Astrocyte (in vitro differentiated cells and primary cell): ENCODE measurements at regions not wholly inside any gene's neighbourhood (a gene's known extent, or its start where the extent isn't known, plus 50 kb on each side); places are given as distances from the start of the nearest gene placed in this dataset.

ENCODE experiments used
- DNase-seq: peaks from one replicate; pipeline ENCODE4 v3.0.0-alpha.2; 2010; ENCODE audit warnings: low read depth
- FAIRE-seq: peaks from 2 replicates; lab custom pipeline; 2011; peaks lifted over from hg19 to GRCh38; lab: Jason Lieb, UNC
- H2AFZ ChIP-seq: 2 replicates; pipeline ENCODE4 v1.6.0; 2012; ENCODE audit warnings: low read depth, low read length, inconsistent platforms
- H3K27ac ChIP-seq: 2 replicates; pipeline ENCODE4 v1.5.1; 2011; ENCODE audit warnings: low read depth, low read length, inconsistent platforms
- H3K27me3 ChIP-seq: 2 replicates; pipeline ENCODE4 v1.6.0; 2011; ENCODE audit warnings: low read length, inconsistent platforms; ENCODE audit not compliant: insufficient read depth
- H3K36me3 ChIP-seq: 2 replicates; pipeline ENCODE4 v1.5.1; 2011; ENCODE audit warnings: low read length, inconsistent platforms; ENCODE audit not compliant: insufficient read depth
- H3K4me1 ChIP-seq: 2 replicates; pipeline ENCODE4 v1.5.1; 2011; ENCODE audit warnings: low read length, inconsistent platforms; ENCODE audit not compliant: insufficient read depth
- H3K4me2 ChIP-seq: 2 replicates; pipeline ENCODE4 v1.6.0; 2012; ENCODE audit warnings: low read length, inconsistent platforms
- H3K4me3 ChIP-seq: 2 replicates; pipeline ENCODE4 v1.5.1; 2011; ENCODE audit warnings: low read depth, mild to moderate bottlenecking, low read length, inconsistent platforms; ENCODE audit not compliant: insufficient read depth
- H3K79me2 ChIP-seq: 2 replicates; pipeline ENCODE4 v1.6.0; 2012; ENCODE audit warnings: mild to moderate bottlenecking, low read length, inconsistent platforms; ENCODE audit not compliant: insufficient read depth
- H3K9ac ChIP-seq: 2 replicates; pipeline ENCODE4 v1.6.0; 2012; ENCODE audit warnings: mild to moderate bottlenecking, low read length, inconsistent platforms
- H3K9me3 ChIP-seq: 2 replicates; pipeline ENCODE4 v1.5.1; 2012; ENCODE audit warnings: low read depth, mild to moderate bottlenecking, low read length, inconsistent platforms; ENCODE audit not compliant: insufficient read depth
- H4K20me1 ChIP-seq: 2 replicates; pipeline ENCODE4 v1.6.0; 2012; ENCODE audit warnings: low read length, inconsistent platforms; ENCODE audit not compliant: insufficient read depth
- H3K27ac Mint-ChIP-seq: one replicate; pipeline ENCODE4 v1.8.0; 2021; ENCODE audit warnings: mild to moderate bottlenecking, mixed read lengths; ENCODE audit not compliant: unreplicated experiment
- H3K27me3 Mint-ChIP-seq: one replicate; pipeline ENCODE4 v1.8.0; 2021; ENCODE audit warnings: low read depth, mixed read lengths; ENCODE audit not compliant: unreplicated experiment
- H3K36me3 Mint-ChIP-seq: one replicate; pipeline ENCODE4 v1.8.0; 2021; ENCODE audit warnings: low read depth, mixed read lengths; ENCODE audit not compliant: unreplicated experiment
- H3K4me1 Mint-ChIP-seq: one replicate; pipeline ENCODE4 v1.8.0; 2021; ENCODE audit warnings: low read depth, mixed read lengths; ENCODE audit not compliant: unreplicated experiment
- H3K4me3 Mint-ChIP-seq: one replicate; pipeline ENCODE4 v1.8.0; 2021; ENCODE audit warnings: mild to moderate bottlenecking, moderate library complexity, mixed read lengths; ENCODE audit not compliant: unreplicated experiment
- H3K9me3 Mint-ChIP-seq: one replicate; pipeline ENCODE4 v1.8.0; 2021; ENCODE audit warnings: mild to moderate bottlenecking, mixed read lengths; ENCODE audit not compliant: unreplicated experiment
- CTCF ChIP-seq: IDR thresholded peaks from 2 replicates; pipeline ENCODE4 v1.5.1; 2011; ENCODE audit warnings: low read depth, mild to moderate bottlenecking, inconsistent platforms, low read length, moderate library complexity; ENCODE audit not compliant: insufficient read depth
- EZH2 ChIP-seq: IDR thresholded peaks from 2 replicates; pipeline ENCODE4 v1.6.1; 2012; ENCODE audit warnings: mild to moderate bottlenecking, low read length, inconsistent platforms; ENCODE audit not compliant: insufficient read depth

DNA sequence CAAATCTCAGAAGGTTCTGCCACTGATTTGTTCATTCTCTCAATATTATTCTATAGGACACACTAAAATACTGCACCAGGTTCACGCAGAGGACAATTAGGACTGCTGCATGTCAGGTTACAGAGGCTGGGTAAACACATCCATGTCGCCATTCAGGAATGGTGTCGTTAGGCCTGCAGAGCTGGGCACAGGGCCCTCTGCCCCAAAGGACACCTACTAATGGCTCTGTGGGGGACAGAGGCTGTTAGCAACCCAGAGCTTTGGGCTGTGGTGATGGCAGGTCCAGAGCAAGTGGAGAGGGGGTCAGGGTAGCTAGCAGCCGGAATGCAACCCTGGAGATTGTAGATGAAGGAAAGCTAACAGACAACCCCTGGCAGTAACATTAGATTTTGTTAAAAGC, 115.9 kb downstream of the TTC32 start:
- no peaks in the 10 kb centered on the region for H3K27me3 ChIP-seq
- H3K27ac Mint-ChIP-seq, result peak overlapping the region; percentile 96
- H3K4me2 ChIP-seq, result no peak overlapping the region
- no peaks in the 10 kb centered on the region for H4K20me1 ChIP-seq
- no peaks in the 10 kb centered on the region for H3K79me2 ChIP-seq
- peaks cover 23% of the 10 kb centered on the region for H3K27me3 Mint-ChIP-seq
- DNase-seq (no peak), FAIRE-seq (no peak)
- no peaks in the 10 kb centered on the region for H3K36me3 ChIP-seq
- no peak overlapping the region for H3K9ac ChIP-seq
- no peak overlapping the region for H2AFZ ChIP-seq
- TF ChIP-seq CTCF, result no peak
- peaks cover 19% of the 10 kb centered on the region for H3K4me1 Mint-ChIP-seq
- peaks cover 2% of the 10 kb centered on the region for H3K9me3 Mint-ChIP-seq
- no peaks in the 10 kb centered on the region for H3K9me3 ChIP-seq
- H3K4me1 ChIP-seq, result peaks cover 17% of the 10 kb centered on the region
- H3K4me3 Mint-ChIP-seq, result no peak overlapping the region
- no peak overlapping the region for H3K4me3 ChIP-seq
- H3K36me3 Mint-ChIP-seq, result no peaks in the 10 kb centered on the region
- H3K27ac ChIP-seq, result no peak overlapping the region

DNA sequence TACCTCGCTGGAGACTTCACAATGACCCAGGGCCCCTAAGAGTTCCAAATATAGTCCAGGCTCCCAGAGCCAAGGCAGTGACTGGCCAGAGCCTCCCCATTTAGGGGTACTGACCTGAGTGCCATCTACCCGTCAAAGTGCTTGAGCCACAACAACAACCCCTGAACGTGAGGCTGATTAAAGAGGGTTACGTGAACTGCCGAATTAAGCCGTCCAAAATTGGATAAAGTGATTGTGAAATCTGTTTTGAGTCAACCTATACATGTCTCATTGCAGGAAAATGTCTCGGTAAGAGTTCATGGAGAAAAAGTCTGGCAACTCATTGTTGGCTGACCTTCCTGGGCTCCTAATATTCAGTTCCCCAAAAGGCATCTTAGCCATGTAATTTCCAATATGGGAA, 116.3 kb downstream of the TTC32 start:
- peaks cover 20% of the 10 kb centered on the region for H3K27me3 Mint-ChIP-seq
- peak overlapping the region; percentile 10 for H3K27ac Mint-ChIP-seq
- no peaks in the 10 kb centered on the region for H3K9me3 ChIP-seq
- peaks cover 2% of the 10 kb centered on the region for H3K9me3 Mint-ChIP-seq
- H3K4me1 ChIP-seq, result peaks cover 17% of the 10 kb centered on the region
- no peaks in the 10 kb centered on the region for H3K79me2 ChIP-seq
- no peak overlapping the region for H3K4me2 ChIP-seq
- H3K27me3 ChIP-seq, result no peaks in the 10 kb centered on the region
- no peak for FAIRE-seq
- peaks cover 19% of the 10 kb centered on the region for H3K4me1 Mint-ChIP-seq
- no peak overlapping the region for H3K4me3 Mint-ChIP-seq
- no peak overlapping the region for H3K27ac ChIP-seq
- TF ChIP-seq EZH2 (no peak), CTCF (no peak)
- no peaks in the 10 kb centered on the region for H3K36me3 ChIP-seq
- no peak overlapping the region for H3K4me3 ChIP-seq
- H2AFZ ChIP-seq, result no peak overlapping the region
- no peaks in the 10 kb centered on the region for H3K36me3 Mint-ChIP-seq
- no peaks in the 10 kb centered on the region for H4K20me1 ChIP-seq
- peak; percentile 54 for DNase-seq
- no peak overlapping the region for H3K9ac ChIP-seq

DNA sequence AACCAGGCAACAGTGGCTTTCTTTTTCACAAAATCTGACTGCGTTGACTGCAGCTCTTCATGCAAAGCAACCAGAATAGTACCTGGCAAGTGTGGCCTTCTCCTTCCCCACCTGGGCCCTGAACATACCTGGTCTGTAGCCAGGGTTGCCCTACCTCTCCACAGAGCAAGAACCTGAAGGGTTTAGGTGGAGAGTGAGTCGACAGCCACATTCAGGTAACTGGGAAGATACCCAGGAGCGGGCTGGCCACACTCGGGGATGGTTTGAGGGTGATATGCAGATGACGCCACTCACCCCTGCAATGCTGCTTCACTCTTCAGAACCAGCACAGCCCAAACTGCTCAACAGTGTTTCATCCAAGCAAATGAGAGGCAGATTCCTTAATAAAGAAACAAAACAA, 117.3 kb downstream of the TTC32 start:
- Histone ChIP-seq H3K27me3 (no peaks in the 10 kb centered on the region), H3K36me3 (no peaks in the 10 kb centered on the region), H3K4me2 (no peak overlapping the region), H2AFZ (no peak overlapping the region), H3K4me3 (no peak overlapping the region), H3K79me2 (no peaks in the 10 kb centered on the region), H3K4me1 (peaks cover 17% of the 10 kb centered on the region), H3K9ac (no peak overlapping the region), H3K27ac (no peak overlapping the region), H4K20me1 (no peaks in the 10 kb centered on the region), H3K9me3 (no peaks in the 10 kb centered on the region)
- Mint-ChIP-seq H3K36me3 (no peaks in the 10 kb centered on the region), H3K27me3 (peaks cover 17% of the 10 kb centered on the region), H3K4me3 (no peak overlapping the region), H3K9me3 (peaks cover 2% of the 10 kb centered on the region), H3K27ac (peak overlapping the region; percentile 30), H3K4me1 (peaks cover 19% of the 10 kb centered on the region)
- TF ChIP-seq CTCF (no peak), EZH2 (no peak)
- no peak for FAIRE-seq
- DNase-seq, result no peak
